ENCODE measurements at regions not wholly inside any gene's neighbourhood (a gene's known extent, or its start where the extent isn't known, plus 50 kb on each side); places are given as distances from the start of the nearest gene placed in this dataset.
"Not testable (repeated sequence)": the region's sequence is repeated elsewhere in the genome, so short reads cannot be mapped to it uniquely, and the experiment has no call there.

DNA sequence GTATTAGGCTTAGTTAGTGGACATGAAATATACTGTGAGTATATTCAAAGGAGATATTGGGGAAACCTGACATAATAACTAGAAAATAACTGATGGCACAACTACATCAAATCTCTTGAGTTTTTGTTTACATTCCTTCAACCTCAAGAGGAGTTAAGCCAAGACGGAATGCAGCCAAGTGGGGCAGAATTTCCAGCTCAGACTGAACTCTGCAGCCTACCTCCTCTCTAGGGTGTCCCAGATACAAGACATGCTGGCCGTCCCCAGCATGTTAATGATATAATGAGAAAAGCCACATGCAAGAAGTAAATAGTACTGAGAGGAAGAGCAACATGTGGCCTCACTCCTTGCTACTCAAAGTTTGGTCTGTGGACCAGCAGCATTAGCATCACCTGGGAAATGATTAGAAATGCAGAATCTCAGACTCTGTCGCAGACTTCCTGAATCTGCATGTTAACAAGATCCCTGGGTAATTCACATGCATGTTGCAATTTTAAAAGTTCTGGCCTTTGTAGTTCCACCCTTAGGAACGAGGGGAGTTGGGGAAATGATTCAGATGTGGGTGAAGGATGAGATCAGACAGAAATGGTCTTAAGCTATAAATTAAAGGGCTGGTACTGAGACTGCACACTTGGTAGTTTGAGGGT, 118.4 kb upstream of the CACUL1 start:
- DNase-seq: peak; percentile 39

GRCh38 chr10:118873738-118874105, 119.0 kb upstream of the CACUL1 start:
- DNase-seq: peak; percentile 35

GRCh38 chr10:118874171-118874570, 119.4 kb upstream of the CACUL1 start:
- DNase-seq: no peak

GRCh38 chr10:118875087-118875486, 120.3 kb upstream of the CACUL1 start:
- DNase-seq: no peak

- no peak for DNase-seq
Observed at GRCh38 chr10:118882741-118883140, 128.0 kb upstream of the CACUL1 start.

DNA sequence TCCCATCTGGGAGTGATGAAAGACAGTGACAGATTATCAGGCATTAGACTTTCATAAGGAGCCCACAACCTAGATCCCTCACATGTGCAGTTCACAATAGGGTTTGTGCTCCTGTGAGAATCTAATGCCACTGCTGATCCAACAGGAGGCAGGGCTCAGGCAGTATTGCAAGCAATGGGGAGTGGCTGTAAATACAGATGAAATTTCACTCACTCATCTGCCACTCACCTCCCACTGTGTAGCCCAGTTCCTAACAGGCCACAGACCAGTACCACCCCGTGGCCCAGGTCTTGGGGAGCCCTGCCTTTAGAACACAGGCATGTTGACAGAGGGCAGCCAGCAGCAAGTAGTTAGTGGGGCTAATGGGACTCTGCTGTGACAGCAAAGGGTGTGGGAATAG, 137.3 kb upstream of the NANOS1 start:
- DNase-seq: no peak

- DNase-seq: not testable (repeated sequence)
Observed at GRCh38 chr10:118894891-118895290, 134.6 kb upstream of the NANOS1 start.

DNA sequence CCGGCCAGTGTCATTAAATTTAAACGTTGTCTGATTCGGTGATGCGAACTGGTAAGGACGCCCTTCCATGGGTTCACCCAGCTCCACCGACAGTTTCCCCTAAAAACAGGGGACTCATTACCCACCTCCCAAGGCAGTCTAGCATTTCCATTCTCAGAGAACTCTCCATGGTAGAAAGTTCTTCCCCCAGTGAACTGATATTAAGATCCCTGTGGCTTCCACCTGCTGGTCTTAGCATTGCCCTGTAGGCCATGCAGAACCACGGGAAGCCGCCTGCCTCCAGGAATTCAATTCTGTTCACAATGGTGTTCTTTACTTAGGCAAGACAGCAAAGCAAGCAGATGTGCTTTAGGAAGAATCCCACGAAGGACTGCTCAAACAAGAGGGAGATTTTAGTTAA, 128.9 kb upstream of the NANOS1 start:
- DNase-seq: no peak

- DNase-seq: no peak
Observed at GRCh38 chr10:118901380-118901779, 128.1 kb upstream of the NANOS1 start.

GRCh38 chr10:118901906-118902305, 127.6 kb upstream of the NANOS1 start:
- DNase-seq: no peak

DNA sequence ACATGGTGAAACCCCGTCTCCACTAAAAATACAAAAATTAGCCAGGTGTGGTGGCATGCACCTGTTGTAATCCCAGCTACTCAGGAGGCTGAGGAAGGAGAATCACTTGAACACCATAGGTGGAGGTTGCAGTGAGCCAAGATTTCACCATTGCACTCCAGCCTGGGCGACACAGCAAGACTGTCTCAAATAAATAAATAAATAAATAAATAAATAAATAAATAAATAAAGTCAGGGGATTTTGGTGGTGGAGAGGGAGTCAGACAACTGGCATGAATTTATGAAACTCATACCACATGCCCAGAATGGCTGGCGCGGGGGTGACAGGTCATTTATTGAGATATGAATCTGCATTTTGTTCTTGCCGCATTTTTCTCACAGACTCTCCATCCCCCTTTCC, 126.9 kb upstream of the NANOS1 start:
- DNase-seq: not testable (repeated sequence)

GRCh38 chr10:118903251-118903650, 126.3 kb upstream of the NANOS1 start:
- DNase-seq: no peak

- DNase-seq: no peak
Observed at GRCh38 chr10:118903691-118904090, 125.8 kb upstream of the NANOS1 start.

DNA sequence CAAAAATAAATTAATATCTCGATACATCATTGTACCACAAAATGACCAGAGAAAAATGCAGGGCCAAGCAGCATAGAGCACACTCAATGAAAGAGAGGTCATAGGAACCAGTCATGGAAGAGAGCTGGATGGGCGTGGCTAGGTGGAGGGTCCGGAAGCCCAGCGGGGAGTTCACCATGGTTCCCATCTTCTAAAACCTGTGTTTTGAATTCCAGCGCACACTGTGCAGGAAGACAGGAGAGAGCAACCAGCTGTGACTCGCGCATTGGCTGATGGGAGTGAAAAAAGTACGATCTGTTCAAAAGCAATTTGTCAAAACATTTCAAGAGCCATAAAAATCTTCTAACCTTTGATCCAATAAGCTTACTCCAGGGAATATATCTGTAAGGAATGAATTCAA, 125.2 kb upstream of the NANOS1 start:
- DNase-seq: no peak

DNA sequence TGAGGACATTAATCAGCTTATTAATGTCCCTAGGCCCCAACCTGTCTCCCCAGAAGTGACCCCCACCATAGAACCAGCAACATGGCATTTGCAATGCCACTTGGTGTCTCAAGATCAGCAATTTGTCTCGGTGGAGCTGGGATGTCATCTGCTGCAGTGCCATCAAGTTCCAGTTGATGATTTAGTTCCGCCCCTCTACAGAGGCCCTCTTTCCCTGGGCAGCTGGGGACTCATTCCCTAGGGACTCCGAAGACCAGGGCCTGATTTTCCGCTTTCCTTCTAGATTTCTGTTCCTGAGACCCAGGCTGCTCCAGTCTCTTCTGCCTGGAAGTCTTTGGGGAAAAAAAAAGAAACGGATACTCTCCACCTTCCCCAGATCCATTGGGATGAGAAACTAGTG, 122.5 kb upstream of the NANOS1 start:
- no peak for DNase-seq

DNA sequence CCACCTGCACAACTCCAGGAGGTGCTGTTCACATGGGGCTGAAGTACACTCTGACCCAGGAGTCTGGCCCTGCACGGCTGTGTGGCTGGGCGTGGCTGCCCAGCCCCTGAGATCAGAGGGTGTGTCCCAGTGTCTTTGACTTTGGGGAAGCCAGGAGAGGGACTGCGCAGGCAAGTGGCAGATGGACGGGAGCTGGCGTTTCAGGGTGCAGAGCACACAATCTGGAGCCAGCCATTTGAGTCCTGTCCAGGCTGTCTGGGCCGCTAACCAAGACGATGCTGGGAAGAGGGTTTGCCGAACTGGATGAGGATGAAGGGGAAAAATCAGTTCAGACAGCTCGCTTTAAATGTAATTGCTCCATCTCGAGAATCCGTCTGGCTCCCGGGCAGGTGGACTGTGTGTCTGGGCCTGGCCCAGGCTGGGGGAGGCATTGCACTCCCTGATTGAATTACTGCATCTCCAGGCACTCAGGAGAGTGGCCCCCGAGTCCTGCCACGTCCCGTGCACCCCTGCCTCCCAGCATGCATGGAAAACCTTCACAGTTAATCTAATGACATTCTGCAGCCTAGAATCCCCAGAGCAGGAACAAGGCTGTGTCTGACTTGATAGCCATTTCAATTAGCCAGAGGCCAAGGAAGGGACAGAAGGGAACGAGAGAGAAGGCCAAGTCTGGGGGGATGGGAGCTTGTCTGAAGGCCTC, 120.8 kb upstream of the NANOS1 start:
- no peak for DNase-seq

- no peak for DNase-seq
Observed at GRCh38 chr10:118910702-118911101, 118.8 kb upstream of the NANOS1 start.

GRCh38 chr10:118911363-118911762, 118.2 kb upstream of the NANOS1 start:
- DNase-seq: no peak

- DNase-seq: peak; percentile 2
Observed at GRCh38 chr10:118912961-118913600, 116.4 kb upstream of the NANOS1 start.

GRCh38 chr10:118913825-118914224, 115.7 kb upstream of the NANOS1 start:
- no peak for DNase-seq

- DNase-seq: no peak
Observed at GRCh38 chr10:118914629-118915028, 114.9 kb upstream of the NANOS1 start.

DNA sequence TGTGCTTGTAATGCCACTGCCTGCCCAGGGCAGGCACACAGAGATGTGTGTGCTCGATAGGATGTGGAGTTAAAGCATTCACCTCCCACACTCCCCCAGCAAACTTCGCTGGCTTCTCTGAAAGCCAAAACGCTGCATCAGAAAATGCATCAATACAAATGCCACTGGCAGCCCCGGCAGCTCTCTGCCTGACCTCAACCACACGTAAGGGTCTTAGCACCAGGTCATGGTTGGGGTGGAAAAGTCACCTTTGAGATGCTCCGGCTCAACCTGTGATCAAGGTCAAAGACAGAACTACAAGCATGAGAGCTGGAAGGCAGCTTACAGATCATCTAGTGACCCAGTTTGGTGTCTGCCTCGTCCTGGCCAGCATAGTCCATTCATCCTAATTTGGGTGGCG, 114.4 kb upstream of the NANOS1 start:
- no peak for DNase-seq

DNA sequence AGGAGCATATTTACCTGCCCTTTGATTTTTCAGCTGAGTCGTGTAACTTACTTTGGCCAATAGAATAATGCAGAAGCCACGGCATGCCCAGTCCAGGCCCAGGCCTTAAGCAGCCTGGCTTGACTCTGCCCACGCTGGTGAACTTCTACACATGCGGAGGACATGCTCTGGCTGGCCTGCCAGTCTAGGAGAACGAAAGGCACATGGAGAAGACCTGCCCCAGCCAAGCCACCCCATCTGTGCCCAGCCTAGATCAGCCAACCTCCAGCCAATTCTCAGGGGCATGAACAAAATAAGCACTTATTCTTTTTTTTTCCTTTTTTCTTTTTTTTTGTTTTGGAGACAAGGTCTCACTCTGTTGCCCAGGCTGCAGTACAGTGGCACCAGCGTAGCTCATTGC, 112.7 kb upstream of the NANOS1 start:
- DNase-seq: no peak

DNA sequence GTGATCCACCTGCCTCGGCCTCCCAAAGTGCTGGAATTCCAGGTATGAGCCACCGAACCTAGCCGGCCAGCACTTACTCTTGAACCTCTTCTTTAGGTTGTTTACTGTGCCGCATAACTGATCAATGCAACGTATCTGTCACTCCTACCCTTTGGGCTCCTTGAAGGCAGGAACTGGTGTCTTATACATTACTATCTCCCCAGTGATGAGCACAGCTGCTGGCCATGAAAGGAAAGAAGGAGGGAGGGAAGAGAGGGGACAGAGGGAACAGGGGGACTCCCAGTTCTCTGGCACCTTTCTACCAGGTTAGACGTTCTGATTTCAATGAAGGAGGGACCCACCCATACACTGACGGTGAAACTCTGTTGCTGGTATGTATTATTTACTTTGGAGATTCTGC, 111.8 kb upstream of the NANOS1 start:
- DNase-seq: no peak

Measured in NCI-H226 (cell line).